ENCODE measurements at regions not wholly inside any gene's neighbourhood (a gene's known extent, or its start where the extent isn't known, plus 50 kb on each side); places are given as distances from the start of the nearest gene placed in this dataset.

DNA sequence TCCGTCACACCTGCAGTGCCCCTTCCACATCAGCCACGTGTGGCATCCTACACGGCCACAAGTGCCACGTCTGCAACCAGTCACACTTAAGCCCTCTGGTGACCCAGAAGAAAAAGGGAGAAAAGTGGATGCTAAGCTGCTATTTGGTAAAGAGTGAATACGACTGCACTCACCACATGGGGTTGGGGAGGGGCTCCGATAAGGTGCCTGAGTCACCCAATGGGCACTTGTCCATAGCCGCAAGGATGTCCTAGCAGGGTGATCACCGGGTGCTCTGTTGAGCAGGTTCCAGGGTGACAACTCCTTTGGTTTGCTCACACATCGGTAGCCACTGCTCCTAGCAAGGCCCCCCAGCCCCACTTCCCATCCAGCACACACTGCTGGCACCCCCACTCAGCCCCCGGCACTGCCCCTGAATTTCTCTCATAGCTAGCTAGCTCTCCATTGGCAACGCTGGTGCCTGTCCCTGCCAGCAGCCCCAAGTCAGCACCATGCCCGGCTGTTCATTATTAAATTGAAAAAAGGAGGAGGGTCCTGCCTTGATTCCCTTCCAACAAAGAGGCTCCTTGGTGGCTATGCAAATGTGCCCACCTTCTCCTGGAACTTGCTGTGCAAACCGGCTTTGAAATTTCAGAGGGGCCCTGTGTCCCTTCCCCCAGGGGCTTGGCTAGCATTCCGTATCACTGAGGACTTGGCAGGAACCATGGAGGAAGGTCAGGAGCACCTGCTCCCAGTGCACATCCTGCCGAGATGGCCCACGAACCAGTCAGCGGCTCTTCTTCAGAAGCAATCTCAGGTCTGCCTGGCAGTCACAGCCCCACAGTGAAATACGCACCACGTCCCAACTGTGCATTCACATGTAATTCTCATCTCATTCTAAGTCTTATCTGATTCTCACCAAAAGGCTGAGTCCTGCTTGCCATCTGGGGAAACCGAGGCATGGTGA lies 227.7 kb upstream of the DIO3 start:
- in situ Hi-C loops (cut with HindIII; ENCODE audit: low sequenced_read_pairs) = no loop called here
- no peak for TF ChIP-seq CTCF (IDR thresholded peaks at IDR 0.05; ENCODE audit: low read depth, low read length)
- DNase-seq (ENCODE audit: low read depth, low spot score) = no peak

DNA sequence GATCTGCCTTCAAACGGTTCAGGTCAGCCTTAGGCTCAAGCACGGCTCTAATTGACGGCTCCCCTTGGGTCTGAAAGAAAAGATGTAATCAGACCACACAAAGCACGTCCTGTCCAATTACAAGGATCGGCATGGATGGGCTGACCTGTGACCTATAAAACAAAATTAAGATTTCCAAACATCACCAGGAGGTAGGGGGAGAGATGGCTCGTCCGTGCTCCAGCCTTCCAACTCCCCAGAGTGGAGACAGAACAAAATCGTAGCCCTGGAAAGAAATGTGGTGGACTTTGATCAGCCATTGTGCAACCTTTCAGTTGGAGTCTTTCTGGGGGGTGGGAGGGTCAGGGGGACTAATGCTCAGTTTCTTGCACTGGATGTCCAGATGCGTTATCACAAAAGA lies 226.6 kb upstream of the DIO3 start:
- in situ Hi-C loops (cut with HindIII; ENCODE audit: low sequenced_read_pairs) = no loop called here
- H3K4me3 ChIP-seq (ENCODE audit: low read depth, low read length) = no peak overlapping the region
- DNase-seq (ENCODE audit: low read depth, low spot score) = no peak
- TF ChIP-seq CTCF (IDR thresholded peaks at IDR 0.05; ENCODE audit: low read depth, low read length) = no peak

More for the DNA sequence above, 227.7 kb upstream of the DIO3 start:
- no peak overlapping the region for H3K4me3 ChIP-seq (ENCODE audit: low read depth, low read length)

DNA sequence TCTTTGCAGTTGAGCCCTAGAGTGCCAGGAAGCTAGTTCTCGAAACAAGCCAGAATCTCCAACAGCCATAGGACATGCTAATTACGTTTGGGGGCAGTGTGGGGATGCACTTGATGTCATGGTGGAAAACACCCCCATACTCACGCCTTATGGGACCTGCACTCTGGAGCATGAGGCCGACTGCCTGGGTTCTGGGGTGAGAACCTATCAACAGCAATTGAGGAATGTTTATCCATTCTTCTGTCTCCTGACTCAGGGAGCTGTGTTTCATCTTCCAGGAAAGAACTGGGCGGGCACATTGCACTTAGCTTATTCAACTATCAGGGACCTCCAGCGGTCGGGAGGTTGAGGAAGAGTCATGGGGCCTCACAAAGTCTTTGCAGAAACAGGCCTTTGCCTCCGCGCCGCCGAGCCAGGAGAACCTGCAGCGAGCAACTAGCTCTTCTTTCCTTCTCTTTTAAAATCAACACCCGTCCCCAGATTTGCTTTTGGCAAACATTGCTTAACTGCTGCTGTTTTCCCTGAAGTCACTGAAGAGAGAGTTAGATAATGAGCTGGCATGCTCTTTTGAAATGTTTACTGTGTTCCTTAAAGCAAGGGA lies 226.1 kb upstream of the DIO3 start:
- no peak for DNase-seq (ENCODE audit: low read depth, low spot score)
- in situ Hi-C loops (cut with HindIII; ENCODE audit: low sequenced_read_pairs) = no loop called here

GRCh38 chr14:101336183-101336582 lies 225.1 kb upstream of the DIO3 start:
- in situ Hi-C loops (cut with HindIII; ENCODE audit: low sequenced_read_pairs) = no loop called here
- DNase-seq (ENCODE audit: low read depth, low spot score) = no peak
- H3K4me3 ChIP-seq (ENCODE audit: low read depth, low read length) = no peak overlapping the region
- no peak for TF ChIP-seq CTCF (IDR thresholded peaks at IDR 0.05; ENCODE audit: low read depth, low read length)

More for the DNA sequence above, 226.1 kb upstream of the DIO3 start:
- no peak for TF ChIP-seq CTCF (IDR thresholded peaks at IDR 0.05; ENCODE audit: low read depth, low read length)
- no peak overlapping the region for H3K4me3 ChIP-seq (ENCODE audit: low read depth, low read length)

DNA sequence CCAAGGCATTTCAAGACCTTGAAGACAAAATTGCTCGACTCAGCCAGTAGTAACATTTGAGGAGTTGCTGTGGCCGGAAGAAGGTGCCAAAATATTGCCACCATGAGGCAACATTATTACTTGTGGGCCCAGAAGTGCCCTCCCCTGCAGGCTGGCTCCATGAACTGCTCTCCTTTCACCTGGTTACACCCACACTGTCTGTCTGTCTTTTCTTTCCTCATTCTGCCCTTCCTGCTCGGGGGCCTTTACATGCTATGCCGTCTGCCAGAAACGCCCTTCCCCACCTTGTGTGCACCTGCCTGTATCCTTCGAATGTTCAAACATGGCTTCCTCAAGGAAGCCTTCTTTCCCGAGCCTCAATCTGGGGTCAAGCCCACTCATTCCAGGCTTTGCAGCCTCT lies 224.2 kb upstream of the DIO3 start:
- no peak for DNase-seq (ENCODE audit: low read depth, low spot score)
- no peak for TF ChIP-seq CTCF (IDR thresholded peaks at IDR 0.05; ENCODE audit: low read depth, low read length)
- in situ Hi-C loops (cut with HindIII; ENCODE audit: low sequenced_read_pairs) = no loop called here
- no peak overlapping the region for H3K4me3 ChIP-seq (ENCODE audit: low read depth, low read length)

- no peak overlapping the region for H3K4me3 ChIP-seq (ENCODE audit: low read depth, low read length)
- no peak for TF ChIP-seq CTCF (IDR thresholded peaks at IDR 0.05; ENCODE audit: low read depth, low read length)
- no peak for DNase-seq (ENCODE audit: low read depth, low spot score)
- in situ Hi-C loops (cut with HindIII; ENCODE audit: low sequenced_read_pairs) = no loop called here
These were observed 220.7 kb upstream of the DIO3 start for GRCh38 chr14:101340556-101340955.

Data from astrocyte of the spinal cord (primary cell).